22Rv1 (cell line): ENCODE measurements at regions not wholly inside any gene's neighbourhood (a gene's known extent, or its start where the extent isn't known, plus 50 kb on each side); places are given as distances from the start of the nearest gene placed in this dataset.

Experiments
- H3K27ac ChIP-seq: fragments of 450-650 bp; 2 replicates; pipeline ENCODE4 v1.5.1; 2017
- CTCF ChIP-seq: fragments of 450-650 bp; IDR thresholded peaks from 2 replicates; pipeline ENCODE4 v1.5.1; 2017; ENCODE audit warnings: mild to moderate bottlenecking
- ZFX ChIP-seq: fragments of 450-650 bp; IDR thresholded peaks from 2 replicates; pipeline ENCODE4 v1.6.1; 2017; ENCODE audit warnings: antibody characterized with exemption, borderline replicate concordance

- H3K27ac ChIP-seq: no peak overlapping the region
- no peak for TF ChIP-seq CTCF
- TF ChIP-seq ZFX: no peak
Observed at GRCh38 chr5:40395251-40395650, 284.5 kb upstream of the PTGER4 start.

GRCh38 chr5:40394698-40395097 lies 285.0 kb upstream of the PTGER4 start:
- TF ChIP-seq CTCF (no peak), ZFX (no peak)
- H3K27ac ChIP-seq: no peak overlapping the region

GRCh38 chr5:40391642-40392041 lies 288.1 kb upstream of the PTGER4 start:
- TF ChIP-seq ZFX (no peak), CTCF (no peak)
- no peak overlapping the region for H3K27ac ChIP-seq

GRCh38 chr5:40390281-40391149 lies 289.2 kb upstream of the PTGER4 start:
- no peak overlapping the region for H3K27ac ChIP-seq
- TF ChIP-seq CTCF (no peak), ZFX (no peak)

GRCh38 chr5:40389591-40389990 lies 290.1 kb upstream of the PTGER4 start:
- no peak for TF ChIP-seq ZFX
- no peak for TF ChIP-seq CTCF
- no peak overlapping the region for H3K27ac ChIP-seq

GRCh38 chr5:40386289-40386688 lies 293.4 kb upstream of the PTGER4 start:
- TF ChIP-seq ZFX: no peak
- TF ChIP-seq CTCF: no peak
- H3K27ac ChIP-seq: no peak overlapping the region

GRCh38 chr5:40385544-40385943 lies 294.2 kb upstream of the PTGER4 start:
- no peak for TF ChIP-seq ZFX
- no peak for TF ChIP-seq CTCF
- no peak overlapping the region for H3K27ac ChIP-seq
